LNCaP clone FGC (cell line): ENCODE measurements at regions not wholly inside any gene's neighbourhood (a gene's known extent, or its start where the extent isn't known, plus 50 kb on each side); places are given as distances from the start of the nearest gene placed in this dataset.
"Not testable (repeated sequence)": the region's sequence is repeated elsewhere in the genome, so short reads cannot be mapped to it uniquely, and the experiment has no call there.

Experiments used
- DNase-seq: peaks from one replicate; pipeline ENCODE4 v3.0.0-alpha.2; 2011; ENCODE audit warnings: low read depth
- H3K4me3 ChIP-seq: 2 replicates; pipeline ENCODE4 v1.5.1; 2011; ENCODE audit warnings: mild to moderate bottlenecking, low read depth, low read length, control low read depth
- TF ChIP-seq, protein P1 (sequence below): IDR thresholded peaks from 2 replicates; pipeline ENCODE4 v1.5.1; 2012; ENCODE audit warnings: mild to moderate bottlenecking; ENCODE audit not compliant: control insufficient read depth, insufficient read depth; ENCODE audit errors: extremely low read depth

GRCh38 chr16:35575432-35575821 lies 2116.0 kb downstream of the TP53TG3F start:
- TF ChIP-seq, protein P1, sequence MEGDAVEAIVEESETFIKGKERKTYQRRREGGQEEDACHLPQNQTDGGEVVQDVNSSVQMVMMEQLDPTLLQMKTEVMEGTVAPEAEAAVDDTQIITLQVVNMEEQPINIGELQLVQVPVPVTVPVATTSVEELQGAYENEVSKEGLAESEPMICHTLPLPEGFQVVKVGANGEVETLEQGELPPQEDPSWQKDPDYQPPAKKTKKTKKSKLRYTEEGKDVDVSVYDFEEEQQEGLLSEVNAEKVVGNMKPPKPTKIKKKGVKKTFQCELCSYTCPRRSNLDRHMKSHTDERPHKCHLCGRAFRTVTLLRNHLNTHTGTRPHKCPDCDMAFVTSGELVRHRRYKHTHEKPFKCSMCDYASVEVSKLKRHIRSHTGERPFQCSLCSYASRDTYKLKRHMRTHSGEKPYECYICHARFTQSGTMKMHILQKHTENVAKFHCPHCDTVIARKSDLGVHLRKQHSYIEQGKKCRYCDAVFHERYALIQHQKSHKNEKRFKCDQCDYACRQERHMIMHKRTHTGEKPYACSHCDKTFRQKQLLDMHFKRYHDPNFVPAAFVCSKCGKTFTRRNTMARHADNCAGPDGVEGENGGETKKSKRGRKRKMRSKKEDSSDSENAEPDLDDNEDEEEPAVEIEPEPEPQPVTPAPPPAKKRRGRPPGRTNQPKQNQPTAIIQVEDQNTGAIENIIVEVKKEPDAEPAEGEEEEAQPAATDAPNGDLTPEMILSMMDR = no peak
- H3K4me3 ChIP-seq = no peak overlapping the region
- no peak for DNase-seq

GRCh38 chr16:35585411-35585810 lies 2126.0 kb downstream of the TP53TG3F start:
- H3K4me3 ChIP-seq = no peak overlapping the region
- no peak for DNase-seq
- TF ChIP-seq, protein P1 = no peak

DNA sequence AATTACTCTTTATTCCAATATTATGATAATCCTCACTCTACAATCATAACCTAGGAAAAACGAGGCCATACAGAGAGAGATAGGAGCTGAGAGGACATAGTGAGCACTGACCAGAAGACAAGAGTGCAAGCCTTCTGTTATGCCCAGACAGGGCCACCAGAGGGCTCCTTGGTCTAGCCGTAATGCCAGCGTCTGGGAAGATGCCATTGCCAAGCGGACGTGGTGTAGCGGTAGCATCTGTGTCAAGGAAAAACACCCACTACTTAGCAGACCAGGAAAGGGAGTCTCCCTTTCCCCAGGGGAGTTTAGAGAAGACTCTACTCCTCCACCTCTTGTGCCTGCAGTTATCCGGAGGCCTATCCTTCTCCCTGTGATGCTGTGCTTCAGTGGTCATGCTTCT lies 2131.5 kb downstream of the TP53TG3F start:
- not testable (repeated sequence) for H3K4me3 ChIP-seq
- TF ChIP-seq, protein P1 = peak; percentile 58
- DNase-seq = peak; percentile 15

GRCh38 chr16:35596467-35596866 lies 2137.1 kb downstream of the TP53TG3F start:
- no peak for DNase-seq
- TF ChIP-seq, protein P1 = no peak
- H3K4me3 ChIP-seq = no peak overlapping the region

- TF ChIP-seq, protein P1 = no peak
- peak; percentile 38 for DNase-seq
- peak overlapping the region; percentile 27 for H3K4me3 ChIP-seq
Measured at GRCh38 chr16:35598696-35599332, 2139.4 kb downstream of the TP53TG3F start.

DNA sequence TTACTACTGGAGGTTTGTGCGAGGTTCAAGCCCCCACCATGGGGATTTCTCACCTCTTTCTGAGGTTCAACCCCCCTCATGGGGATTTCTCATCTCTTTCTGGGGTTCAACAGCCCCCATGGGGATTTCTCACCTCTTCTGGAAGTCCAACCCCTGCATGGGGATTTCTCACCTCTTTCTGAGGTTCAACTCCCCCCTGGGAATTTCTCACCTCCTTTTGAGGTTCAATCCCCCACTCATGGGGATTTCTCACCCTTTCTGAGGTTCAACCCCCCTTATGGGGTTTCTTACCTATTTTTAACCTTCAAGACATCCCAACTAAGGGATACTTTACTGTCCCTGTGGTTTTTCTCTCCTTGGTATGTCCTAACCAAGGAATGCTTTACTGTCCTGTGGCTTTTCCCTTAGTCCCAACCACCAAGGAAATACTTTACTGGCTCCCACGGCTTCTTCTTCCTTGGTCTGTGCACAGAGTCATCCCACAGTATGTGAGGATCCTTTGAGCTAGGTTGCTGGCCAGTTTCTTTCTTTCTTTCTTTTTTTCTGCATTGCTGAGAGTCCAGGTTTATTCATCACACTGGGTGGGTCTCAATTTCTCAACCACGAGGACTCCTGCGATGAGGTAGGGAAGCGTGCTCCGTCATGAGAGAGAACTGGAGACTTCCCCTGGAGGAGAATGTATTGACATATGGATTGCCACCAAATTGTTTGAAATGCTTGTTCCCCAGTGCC lies 2140.2 kb downstream of the TP53TG3F start:
- DNase-seq = no peak
- H3K4me3 ChIP-seq = no peak overlapping the region
- TF ChIP-seq, protein P1 = no peak

DNA sequence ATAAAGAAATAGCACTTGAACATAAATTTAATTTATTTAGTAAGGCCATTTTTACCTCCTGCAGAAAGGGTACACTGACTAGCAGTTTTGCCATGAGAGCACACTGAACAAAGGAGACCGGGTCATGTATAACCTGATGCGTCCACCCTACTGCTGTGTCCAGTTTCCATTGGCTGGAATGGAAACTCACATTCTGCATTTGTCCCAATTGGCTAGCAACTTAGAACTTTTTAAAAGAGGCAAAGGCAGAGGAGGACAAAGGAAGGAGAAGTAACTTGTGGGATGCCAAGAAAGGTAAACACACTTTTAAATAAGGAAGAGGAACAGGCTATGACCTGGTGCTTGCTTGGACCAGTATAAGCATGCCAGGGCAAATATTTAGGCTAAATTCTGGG lies 2140.7 kb downstream of the TP53TG3F start:
- peak; percentile 15 for DNase-seq
- not testable (repeated sequence) for H3K4me3 ChIP-seq
